ENCODE measurements at regions not wholly inside any gene's neighbourhood (a gene's known extent, or its start where the extent isn't known, plus 50 kb on each side); places are given as distances from the start of the nearest gene placed in this dataset.

- Histone ChIP-seq H3K27ac (ENCODE audit: low read depth, low read length) (no peak overlapping the region), H3K9me3 (ENCODE audit: control insufficient read depth, insufficient read depth, low read length) (peaks cover 79% of the 10 kb centered on the region), H3K27me3 (ENCODE audit: control insufficient read depth, insufficient read depth, low read length) (no peaks in the 10 kb centered on the region), H3K4me3 (ENCODE audit: low read depth, low read length) (no peak overlapping the region)
- DNase-seq (ENCODE audit: low read depth, low spot score), result no peak
- no peak for TF ChIP-seq CTCF (IDR thresholded peaks at IDR 0.05; ENCODE audit: low read depth, low read length)
- POLR2A ChIA-PET, result no interaction called here
- CTCF ChIA-PET, result no interaction called here
Measured at GRCh38 chr11:70532731-70533130, 134.4 kb downstream of the CTTN start.

- CTCF ChIA-PET, result no interaction called here
- Histone ChIP-seq H3K27me3 (ENCODE audit: control insufficient read depth, insufficient read depth, low read length) (no peaks in the 10 kb centered on the region), H3K27ac (ENCODE audit: low read depth, low read length) (no peak overlapping the region), H3K4me3 (ENCODE audit: low read depth, low read length) (no peak overlapping the region), H3K9me3 (ENCODE audit: control insufficient read depth, insufficient read depth, low read length) (peaks cover 80% of the 10 kb centered on the region)
- TF ChIP-seq CTCF (IDR thresholded peaks at IDR 0.05; ENCODE audit: low read depth, low read length), result no peak
- DNase-seq (ENCODE audit: low read depth, low spot score), result no peak
- POLR2A ChIA-PET, result no interaction called here
Measured at GRCh38 chr11:70535191-70535971, 137.1 kb downstream of the CTTN start.

- peaks cover 84% of the 10 kb centered on the region for H3K9me3 ChIP-seq (ENCODE audit: control insufficient read depth, insufficient read depth, low read length)
- H3K4me3 ChIP-seq (ENCODE audit: low read depth, low read length), result no peak overlapping the region
- no peak for TF ChIP-seq CTCF (IDR thresholded peaks at IDR 0.05; ENCODE audit: low read depth, low read length)
- no peaks in the 10 kb centered on the region for H3K27me3 ChIP-seq (ENCODE audit: control insufficient read depth, insufficient read depth, low read length)
- DNase-seq (ENCODE audit: low read depth, low spot score), result no peak
- CTCF ChIA-PET, result no interaction called here
- POLR2A ChIA-PET, result no interaction called here
- H3K27ac ChIP-seq (ENCODE audit: low read depth, low read length), result no peak overlapping the region
Measured at GRCh38 chr11:70536051-70536877, 137.9 kb downstream of the CTTN start.

GRCh38 chr11:70537576-70538571 lies 139.5 kb downstream of the CTTN start:
- Histone ChIP-seq H3K9me3 (ENCODE audit: control insufficient read depth, insufficient read depth, low read length) (peaks cover 86% of the 10 kb centered on the region), H3K27ac (ENCODE audit: low read depth, low read length) (no peak overlapping the region), H3K4me3 (ENCODE audit: low read depth, low read length) (no peak overlapping the region), H3K27me3 (ENCODE audit: control insufficient read depth, insufficient read depth, low read length) (no peaks in the 10 kb centered on the region)
- no peak for DNase-seq (ENCODE audit: low read depth, low spot score)
- ChIA-PET POLR2A (no interaction called here), CTCF (no interaction called here)
- no peak for TF ChIP-seq CTCF (IDR thresholded peaks at IDR 0.05; ENCODE audit: low read depth, low read length)

All from AG04450 (cell line).